NOMO-1 treated with DMSO at 0.1 percent for 48 hours (cell line): ENCODE measurements at regions not wholly inside any gene's neighbourhood (a gene's known extent, or its start where the extent isn't known, plus 50 kb on each side); places are given as distances from the start of the nearest gene placed in this dataset.

Experiments
- DNase-seq: peaks from one replicate; lab custom pipeline; 2025; ENCODE audit not compliant: unreplicated experiment; lab: John Stamatoyannopoulos, UW

- no peak for DNase-seq
These were observed 165.6 kb upstream of the FSTL4 start for GRCh38 chr5:133777951-133778350.

GRCh38 chr5:133775584-133776304 is 163.4 kb upstream of the FSTL4 start:
- DNase-seq: no peak

- no peak for DNase-seq
These were observed 161.2 kb upstream of the FSTL4 start for GRCh38 chr5:133773247-133774202.

GRCh38 chr5:133769842-133770241 is 157.5 kb upstream of the FSTL4 start:
- DNase-seq: no peak

GRCh38 chr5:133763744-133764143 is 151.4 kb upstream of the FSTL4 start:
- no peak for DNase-seq

- no peak for DNase-seq
These were observed 149.3 kb upstream of the FSTL4 start for GRCh38 chr5:133761632-133762031.

- DNase-seq: no peak
These were observed 148.2 kb upstream of the FSTL4 start for GRCh38 chr5:133760532-133760931.

GRCh38 chr5:133758641-133759040 is 146.3 kb upstream of the FSTL4 start:
- no peak for DNase-seq

GRCh38 chr5:133757396-133757945 is 145.1 kb upstream of the FSTL4 start:
- DNase-seq: no peak

GRCh38 chr5:133756756-133757155 is 144.4 kb upstream of the FSTL4 start:
- no peak for DNase-seq

- DNase-seq: no peak
These were observed 143.7 kb upstream of the FSTL4 start for GRCh38 chr5:133756036-133756435.

- DNase-seq: peak; percentile 3
These were observed 142.3 kb upstream of the FSTL4 start for GRCh38 chr5:133754575-133755169.

- no peak for DNase-seq
These were observed 141.5 kb upstream of the FSTL4 start for GRCh38 chr5:133753856-133754255.

- DNase-seq: no peak
These were observed 139.5 kb upstream of the FSTL4 start for GRCh38 chr5:133751846-133752245.

- DNase-seq: no peak
These were observed 139.1 kb upstream of the FSTL4 start for GRCh38 chr5:133751421-133751820.

GRCh38 chr5:133750856-133751255 is 138.5 kb upstream of the FSTL4 start:
- DNase-seq: no peak

- no peak for DNase-seq
These were observed 138.0 kb upstream of the FSTL4 start for GRCh38 chr5:133750356-133750755.

GRCh38 chr5:133749331-133749985 is 137.1 kb upstream of the FSTL4 start:
- no peak for DNase-seq

- DNase-seq: no peak
These were observed 134.5 kb upstream of the FSTL4 start for GRCh38 chr5:133746834-133747233.

GRCh38 chr5:133744960-133745308 is 132.6 kb upstream of the FSTL4 start:
- DNase-seq: no peak
